NCI-H2171 treated with DMSO at 0.1 percent for 48 hours (cell line): ENCODE measurements at regions not wholly inside any gene's neighbourhood (a gene's known extent, or its start where the extent isn't known, plus 50 kb on each side); places are given as distances from the start of the nearest gene placed in this dataset.

Experiments used
- DNase-seq: peaks from one replicate; lab custom pipeline; 2025; lab: John Stamatoyannopoulos, UW

DNA sequence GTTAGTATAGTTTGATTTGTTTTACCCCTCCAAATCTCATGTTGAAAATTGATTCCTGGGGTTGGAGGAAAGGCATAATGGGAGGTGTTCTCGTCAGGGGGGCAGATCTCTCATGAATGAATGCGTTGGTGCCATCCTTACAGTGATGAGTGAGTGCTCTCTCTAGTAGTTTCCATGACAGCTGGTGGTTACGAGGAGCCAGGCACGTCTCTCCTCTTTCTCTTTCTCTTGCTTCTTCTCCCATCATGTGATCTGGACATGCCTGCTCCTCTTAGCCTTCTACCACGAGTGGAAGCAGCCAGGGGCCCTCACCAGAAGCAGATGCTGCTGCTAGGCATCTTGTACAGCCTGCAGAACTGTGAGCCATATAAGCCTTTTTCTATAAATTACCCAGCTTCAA, 454.1 kb downstream of the EFNA5 start:
- no peak for DNase-seq

DNA sequence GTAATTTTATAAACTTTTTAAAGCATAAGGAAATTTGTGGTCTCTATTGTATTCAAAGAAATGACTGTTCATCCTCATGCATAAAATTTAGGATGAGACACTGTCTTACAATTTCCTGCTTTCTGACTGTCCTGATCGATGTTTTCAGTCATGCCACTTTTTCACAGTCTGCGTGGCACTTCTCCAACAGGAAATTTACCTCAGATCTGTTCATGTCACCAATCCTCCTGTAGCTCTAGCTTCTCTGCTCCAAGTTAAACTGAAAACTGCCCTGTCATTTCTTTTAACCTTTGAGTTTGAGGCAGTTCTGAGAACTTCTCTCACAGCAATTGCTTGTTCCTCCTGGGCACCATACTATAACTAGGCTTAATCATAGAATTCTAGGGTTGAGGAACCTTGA, 455.1 kb downstream of the EFNA5 start:
- no peak for DNase-seq

DNA sequence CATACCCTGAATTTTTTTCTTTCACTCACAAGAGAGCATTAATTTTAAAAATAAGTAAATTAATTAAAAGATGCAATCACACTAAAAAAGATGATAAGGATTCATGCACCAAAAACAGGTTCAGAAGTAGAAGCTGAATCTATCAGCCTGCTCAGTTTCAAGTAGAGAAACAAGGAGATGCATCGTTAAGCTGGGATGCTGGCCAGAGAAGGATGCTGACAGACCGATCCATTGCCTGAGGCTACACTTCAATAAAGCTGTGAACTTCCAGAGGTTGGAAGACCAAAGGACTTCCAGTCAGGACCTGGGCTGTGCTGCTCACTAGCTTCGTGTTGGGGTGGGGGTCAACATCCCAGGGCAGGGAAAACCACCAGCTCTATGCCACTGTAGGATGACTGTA, 457.7 kb downstream of the EFNA5 start:
- no peak for DNase-seq

DNA sequence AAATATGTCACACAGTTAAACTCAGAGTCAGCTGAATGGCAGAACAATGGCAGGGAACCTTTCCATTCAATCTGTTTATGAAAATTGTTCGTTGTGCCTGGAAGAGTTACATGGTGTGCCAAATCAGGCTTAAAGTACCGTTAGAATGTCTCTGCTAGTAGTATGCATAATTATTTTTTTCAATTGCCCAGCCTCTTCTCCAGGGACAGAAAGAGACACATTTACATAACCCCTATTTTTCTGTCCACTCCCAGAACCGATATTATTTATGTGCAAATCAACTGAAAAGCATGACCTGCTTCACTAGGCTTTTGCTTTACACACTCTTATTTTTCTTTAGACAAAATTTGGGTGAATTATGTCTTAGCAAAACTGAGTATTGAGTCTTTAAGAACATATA, 459.1 kb downstream of the EFNA5 start:
- no peak for DNase-seq

DNA sequence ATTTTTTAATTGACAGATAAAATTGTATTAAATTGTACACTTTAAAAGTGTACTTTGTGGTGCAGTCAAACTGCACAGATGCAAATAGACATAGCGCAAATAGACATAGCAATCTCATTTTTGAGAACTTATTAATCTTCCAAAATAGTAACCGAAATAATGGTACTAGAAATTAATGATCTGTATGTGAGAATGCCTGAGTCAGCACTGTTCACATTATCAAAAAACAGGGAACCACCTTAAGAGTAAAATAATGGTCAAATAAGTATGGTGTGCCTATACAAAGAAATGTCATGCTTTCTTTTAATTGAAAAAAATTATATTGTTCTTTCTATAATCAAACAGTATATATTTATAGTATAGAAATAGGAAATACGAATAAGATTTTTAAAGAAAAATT, 461.9 kb downstream of the EFNA5 start:
- no peak for DNase-seq

DNA sequence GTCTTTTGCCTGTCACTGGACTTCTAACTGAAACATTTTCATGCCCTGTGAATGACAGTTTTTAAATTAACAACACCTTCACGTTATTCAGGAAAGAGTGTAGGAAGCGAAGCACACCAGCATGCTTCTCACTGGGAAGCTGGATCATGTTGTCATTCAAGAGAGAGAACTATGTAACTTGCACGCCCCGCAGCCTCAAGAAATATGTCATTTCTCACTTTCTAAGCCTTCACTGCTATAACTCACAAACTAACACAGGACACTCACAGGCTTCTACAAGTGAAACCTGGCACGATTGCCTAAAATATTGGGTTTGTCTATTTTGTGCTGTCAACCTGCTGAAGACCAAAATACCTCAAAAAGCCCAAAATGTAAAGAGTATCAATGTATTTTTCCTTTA, 466.3 kb downstream of the EFNA5 start:
- DNase-seq: no peak

DNA sequence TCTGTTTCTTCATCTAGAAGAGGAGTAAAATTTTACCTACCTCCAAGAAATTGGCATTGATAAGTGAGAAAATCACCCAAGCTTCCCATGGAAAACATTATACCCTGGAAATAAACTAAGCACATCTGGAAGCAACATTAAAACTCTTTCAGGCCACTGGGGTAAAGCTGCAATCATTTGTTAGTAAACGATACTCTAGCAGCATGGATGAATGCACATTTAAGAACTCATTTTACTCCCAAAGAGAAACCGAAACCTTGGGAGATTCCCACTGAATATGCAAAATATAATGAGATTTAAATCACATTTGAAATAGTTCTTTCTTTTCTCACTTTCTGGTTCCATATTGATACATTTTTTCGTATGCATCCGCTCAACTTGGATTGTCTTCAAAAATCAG, 467.5 kb downstream of the EFNA5 start:
- peak; percentile 80 for DNase-seq

DNA sequence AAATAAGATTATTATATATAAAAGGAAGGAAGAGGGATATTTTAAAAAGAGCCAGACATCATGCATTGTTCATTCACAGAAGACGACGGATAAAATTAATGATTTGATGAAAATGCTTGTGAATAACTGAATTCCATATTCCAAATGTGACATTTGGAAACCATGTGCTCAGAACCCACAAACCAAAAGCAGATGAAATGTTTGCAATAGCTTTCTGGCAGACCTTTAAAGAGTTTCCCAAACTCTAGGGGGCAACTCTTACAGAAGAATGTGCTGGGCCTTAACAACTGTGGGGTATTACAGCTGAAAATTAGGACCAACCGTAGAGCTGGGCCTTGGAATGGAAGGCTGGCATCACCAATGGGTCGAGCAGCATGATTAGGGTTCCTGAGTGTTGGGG, 471.0 kb downstream of the EFNA5 start:
- DNase-seq: no peak

DNA sequence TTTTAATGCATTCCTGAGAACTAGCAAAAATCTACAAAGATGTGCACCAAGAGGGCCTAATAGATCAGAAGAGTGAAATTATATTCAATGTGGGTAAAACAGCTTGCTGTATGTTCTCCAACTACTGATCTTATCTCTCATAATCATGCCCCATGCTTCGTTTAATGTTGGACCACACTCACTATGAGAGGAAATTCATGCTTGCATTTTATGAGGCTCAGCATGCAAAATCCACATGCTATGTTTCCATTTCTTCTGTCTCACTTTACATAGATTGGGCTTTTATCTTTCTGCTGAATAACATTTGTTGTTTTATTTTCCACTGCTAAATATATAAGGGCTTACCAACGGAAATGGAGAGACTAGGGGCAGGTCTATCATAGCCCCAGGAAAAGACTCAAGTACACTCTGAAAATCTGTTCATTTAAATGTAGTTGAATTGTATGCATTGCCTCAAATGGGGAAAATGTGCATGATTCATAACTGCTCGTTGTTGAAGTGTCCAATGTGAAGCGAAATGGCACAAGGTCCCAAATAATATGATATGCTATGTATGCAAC, 474.2 kb downstream of the EFNA5 start:
- peak; percentile 5 for DNase-seq

DNA sequence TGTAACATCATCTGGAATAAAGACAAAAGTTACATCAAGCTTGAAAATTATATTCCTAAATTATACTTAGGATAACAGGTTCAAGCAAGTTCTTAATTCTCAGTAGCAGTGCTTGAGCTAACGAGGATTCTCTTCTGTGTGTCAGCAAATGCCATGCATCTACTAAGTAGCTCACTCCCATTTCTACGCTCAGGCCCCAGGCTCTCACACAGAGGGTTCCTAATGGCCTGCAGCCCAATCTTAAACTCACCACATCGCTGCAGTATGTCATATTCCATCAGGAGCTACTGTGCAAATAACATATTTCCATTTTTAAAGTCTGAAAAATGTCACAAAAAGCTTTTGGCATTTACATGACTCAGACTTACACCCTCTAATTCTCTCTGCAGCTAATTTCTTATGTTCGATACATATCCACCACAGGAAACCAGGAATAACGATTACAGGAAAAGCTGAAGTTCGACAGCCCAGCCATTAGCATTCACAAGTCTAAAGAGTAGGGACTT, 474.8 kb downstream of the EFNA5 start:
- peak; percentile 39 for DNase-seq

DNA sequence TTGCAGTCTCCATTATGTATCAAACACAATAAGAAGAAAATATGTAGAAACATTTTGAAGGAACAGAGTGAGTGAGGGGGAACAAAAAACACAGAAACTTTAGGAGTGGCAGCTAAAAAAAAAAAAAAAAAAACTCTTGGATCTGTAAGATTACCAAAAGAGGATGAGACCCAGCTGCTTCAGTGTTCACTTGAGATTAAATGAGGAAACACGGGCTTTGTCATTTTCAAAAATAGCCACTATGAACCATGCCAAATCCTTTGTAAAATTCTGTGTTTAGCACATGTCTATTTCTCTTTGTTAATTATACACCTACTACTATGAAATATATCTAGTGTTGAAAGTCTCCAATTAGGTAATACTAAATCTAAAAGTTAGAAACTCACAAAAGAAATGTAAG, 485.9 kb downstream of the EFNA5 start:
- DNase-seq: no peak

DNA sequence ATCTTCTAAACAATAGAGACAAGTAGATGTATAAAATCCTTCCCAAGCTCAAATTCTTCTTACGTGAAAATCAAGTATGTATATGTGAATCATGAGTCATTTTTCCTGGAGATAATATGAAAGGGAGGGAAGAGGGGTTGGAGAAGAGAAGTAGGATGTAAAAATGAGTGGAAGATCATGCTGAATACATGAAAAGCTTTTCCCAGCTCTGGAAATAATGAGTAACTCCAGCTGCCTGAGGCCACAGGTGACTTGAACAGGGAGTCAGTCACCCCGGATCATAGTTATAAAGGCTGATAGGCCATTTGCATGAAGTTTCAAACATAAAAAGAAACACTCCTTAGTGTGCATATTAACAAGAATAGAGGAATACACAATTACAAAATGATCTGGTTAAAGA, 486.7 kb downstream of the EFNA5 start:
- no peak for DNase-seq

DNA sequence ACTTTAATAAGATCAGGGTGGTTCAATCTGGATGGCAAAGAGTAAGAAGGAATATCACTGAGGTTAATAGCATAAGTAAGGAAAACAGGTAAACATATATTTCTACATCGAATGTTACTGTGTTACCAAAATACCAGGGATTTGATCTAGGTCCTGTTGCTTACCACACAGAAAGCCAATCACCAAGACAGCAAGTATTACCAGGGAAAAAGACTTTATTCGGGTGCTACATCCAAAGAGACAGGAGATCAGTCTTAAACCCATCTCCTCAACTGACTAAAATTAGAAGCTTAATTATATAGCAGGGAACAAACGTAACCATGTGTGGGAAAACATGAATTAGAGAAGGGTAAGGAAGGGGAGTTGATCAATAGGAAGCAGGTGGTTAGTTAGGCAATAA, 500.1 kb downstream of the EFNA5 start:
- DNase-seq: no peak

DNA sequence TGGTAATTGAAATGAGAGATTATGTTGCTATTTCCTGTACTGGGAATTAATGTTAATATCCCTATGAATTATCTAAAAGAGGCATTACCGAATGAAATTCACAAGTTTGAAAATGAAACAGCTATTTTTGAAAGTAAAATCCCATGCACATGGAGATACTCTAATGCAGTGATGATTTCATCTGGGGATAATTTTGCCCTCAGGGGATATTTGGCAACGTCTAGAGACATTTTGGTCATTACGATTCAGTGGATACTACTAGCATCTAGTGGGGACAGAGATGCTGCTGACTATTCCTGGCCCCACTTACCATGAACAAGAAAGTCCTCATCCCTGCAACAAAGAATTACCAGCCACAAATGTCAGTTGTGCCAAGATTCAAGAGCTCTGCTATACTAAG, 500.9 kb downstream of the EFNA5 start:
- DNase-seq: no peak

DNA sequence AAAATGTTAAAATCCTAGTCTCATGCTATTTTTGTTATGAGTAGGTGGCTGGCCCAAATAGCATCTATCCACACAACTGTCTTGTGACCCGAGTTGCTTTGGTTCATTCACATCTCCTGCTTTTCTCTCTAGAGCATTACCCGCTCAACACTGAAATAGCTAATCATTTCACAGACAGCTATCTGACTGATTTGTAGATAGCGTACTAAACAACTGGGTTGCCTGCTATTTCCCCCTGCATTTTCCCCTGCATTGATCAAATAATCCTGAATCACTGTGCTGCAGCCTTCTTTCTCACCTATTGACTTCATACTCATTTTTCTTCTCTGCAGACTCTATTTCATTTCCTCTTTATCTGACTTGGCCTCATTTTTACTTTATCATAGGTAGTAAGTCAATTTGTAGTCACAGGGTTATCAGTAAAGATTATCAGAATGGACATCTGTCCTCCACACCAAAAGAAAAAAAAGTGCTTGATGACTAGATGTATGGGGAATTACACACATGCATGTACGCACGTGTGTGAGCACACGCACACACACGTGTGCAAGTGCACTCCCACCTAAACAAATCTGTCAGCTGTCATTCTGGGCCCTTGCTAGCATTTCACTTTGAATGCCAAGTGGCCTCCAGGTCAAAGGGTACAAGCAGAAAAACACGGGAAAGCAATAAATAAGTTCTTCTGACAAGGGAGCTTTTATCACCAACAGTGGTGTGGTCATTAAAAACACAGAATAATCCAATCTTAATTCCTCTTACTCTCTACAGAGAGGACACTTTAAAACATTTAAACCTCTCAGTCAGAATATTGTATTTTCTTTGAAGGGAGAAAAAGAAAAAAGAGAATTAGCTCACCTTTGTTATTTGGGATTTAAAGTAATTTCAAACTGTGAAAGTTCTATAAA, 501.6 kb downstream of the EFNA5 start:
- DNase-seq: no peak

DNA sequence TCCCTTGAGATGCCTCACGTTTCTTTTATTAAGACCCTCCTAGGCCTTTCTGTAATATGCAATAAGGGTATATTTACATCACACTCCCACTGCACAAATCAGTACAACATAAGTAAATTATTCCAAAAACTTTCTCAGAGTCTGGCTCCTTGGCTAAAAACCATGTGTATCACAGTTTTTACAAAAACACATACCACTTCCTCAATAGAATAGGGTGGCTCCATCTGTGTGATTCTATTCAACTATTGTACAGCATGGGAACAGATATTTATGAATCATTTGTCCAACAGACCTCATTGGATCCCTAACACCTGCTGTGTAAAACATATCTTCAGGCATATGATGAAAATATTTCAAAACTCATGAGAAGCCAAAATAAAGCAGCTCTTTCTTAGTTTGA, 502.7 kb downstream of the EFNA5 start:
- DNase-seq: no peak

DNA sequence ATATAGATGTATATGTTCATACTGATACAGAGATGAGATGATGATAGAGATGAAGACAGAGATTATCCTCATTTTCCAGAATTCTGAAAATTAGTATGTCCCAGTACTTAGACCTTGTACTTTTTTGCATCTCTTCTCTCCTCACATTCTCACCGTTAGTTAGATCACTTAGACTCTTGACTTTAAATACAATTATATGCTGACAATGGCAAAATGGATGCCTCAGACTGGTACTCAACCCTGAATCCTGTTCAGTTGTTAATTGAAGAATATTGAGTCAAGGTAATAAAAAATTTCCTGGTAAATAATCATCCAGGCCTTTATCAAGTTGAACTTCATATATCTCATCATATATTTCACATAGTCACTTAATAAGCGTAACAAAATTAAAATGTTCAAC, 505.4 kb downstream of the EFNA5 start:
- no peak for DNase-seq

DNA sequence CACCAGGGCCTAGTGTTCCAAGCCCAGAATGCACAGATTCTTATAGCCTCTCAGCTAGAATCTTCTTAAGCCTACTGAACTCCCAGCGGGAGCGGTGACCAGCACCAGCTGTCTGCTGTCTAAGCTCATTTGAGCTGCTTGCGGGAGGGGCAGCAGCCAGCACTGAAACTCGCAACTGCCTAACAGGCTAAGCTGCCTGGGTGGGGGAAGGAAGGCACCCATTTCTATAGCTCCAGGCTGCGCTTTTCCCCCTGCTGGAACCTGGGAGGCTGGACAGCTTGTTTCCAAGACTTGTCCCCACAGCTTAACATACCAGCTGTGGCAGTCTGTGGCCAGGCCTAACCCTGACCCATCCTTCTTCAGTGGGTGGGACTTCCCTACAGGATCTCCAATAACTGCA, 512.9 kb downstream of the EFNA5 start:
- no peak for DNase-seq

DNA sequence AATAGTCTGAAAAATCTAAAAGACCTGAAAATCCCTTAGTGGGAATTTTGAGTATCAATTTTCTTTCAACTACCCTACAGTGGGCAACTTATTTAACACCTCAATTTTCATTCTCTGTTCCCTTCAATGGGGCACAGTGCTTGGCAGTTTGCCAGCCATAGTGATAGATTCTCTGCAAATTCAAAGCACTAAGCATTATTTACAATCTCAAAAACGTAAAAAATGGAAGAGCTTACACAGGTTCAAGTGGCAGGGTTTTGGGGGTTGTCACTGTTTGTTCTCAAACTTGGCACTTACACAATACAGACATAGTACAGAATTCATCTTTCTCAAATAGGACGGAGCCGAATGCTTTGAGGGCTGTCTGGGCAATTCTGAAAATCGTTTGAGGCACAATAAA, 515.0 kb downstream of the EFNA5 start:
- peak; percentile 32 for DNase-seq

DNA sequence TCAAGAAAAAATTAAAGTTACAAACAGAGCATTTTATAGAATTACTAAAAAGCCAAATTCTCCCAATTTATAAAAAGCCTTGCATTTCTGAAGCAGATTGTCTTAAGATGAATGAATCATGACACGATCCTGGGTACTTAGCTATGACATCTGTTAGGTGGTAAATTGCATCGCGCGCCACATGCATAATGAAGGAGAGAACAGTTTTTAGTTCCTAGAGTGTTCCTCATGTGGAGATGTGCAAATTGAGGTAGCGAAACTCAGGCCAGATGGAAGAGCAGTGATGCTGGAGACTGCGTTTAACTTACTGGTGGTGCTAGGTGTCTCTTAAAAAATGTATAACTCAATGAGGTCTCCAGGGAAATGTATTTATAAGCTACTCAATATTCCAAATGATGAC, 516.1 kb downstream of the EFNA5 start:
- DNase-seq: peak; percentile 89

DNA sequence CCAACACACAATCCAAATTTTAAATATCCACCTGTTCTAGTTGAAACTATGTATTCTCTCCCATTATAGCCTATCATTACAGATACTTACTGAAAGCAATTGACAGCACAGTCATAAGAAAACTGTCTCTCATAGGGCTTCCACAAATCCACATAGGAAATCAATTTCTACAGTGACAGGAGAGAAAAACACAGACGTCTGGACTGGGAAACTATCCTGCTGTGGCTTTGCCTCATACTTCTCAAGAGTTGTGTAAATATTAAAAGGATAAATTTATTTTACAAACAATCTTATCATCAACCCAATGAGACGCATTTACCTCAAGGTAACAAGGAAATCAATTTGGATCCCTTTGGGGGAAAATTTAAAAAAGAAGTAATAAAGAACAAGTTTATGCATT, 517.5 kb downstream of the EFNA5 start:
- no peak for DNase-seq

DNA sequence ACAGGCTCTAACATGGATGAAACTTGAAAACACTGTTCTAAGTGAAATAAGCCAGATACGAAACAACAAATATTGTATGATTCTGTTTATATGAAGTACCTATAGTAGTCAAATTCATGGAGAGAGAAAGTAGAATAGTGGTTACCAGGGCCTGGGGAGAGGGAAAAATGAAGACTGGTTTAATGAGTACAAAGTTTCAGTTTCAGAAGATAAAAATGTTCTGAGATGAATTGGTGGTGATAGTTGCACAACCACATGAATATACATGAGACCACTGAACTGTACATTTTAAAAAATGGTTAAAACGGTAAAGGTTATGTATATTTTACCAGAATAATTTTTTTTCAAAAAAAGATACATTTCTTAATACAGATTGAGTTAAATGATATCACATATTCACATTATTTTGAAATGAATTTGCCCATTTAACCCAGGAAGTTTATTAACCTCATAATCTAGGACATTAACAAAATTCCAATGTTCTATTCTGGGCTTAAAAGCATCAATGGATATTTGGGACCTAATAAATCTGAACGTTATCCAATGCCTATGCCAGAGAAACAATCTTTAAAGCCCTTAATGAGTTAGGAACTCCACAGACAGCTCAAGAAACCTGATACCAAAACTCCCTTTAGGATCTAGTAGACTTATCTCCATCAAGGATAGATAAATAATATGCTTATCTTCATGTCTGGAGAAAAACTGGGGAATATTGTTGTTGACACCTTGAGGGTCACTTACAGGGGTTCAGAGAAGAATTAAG, 521.3 kb downstream of the EFNA5 start:
- DNase-seq: peak; percentile 16

DNA sequence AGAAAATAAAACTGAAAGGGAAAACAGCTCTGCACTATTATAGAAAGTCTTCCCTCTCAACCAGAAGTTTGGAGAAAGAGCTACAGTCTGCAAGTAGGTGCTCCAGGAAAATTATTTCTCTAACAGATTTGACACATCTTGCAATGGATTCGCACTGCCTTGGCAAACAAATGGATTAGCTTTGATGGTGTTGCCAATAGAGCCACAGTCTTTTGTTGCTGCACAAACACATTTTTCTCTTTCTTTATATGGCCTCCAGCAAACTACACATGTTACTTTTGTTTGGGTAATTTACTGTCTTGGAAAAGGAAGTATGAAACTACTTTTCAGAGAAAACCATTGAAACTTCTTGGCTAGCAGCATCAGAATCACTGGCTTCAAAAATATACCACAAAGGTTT, 523.1 kb downstream of the EFNA5 start:
- DNase-seq: no peak
